Prostate gland (tissue), 2 donors: ENCODE measurements at regions not wholly inside any gene's neighbourhood (a gene's known extent, or its start where the extent isn't known, plus 50 kb on each side); places are given as distances from the start of the nearest gene placed in this dataset.

Experiments
- DNase-seq: peaks from one replicate; pipeline ENCODE4 v3.0.0-alpha.2; 2019; ENCODE audit warnings: low spot score
- H3K27ac ChIP-seq, 2 donors: fragments of 200-600 bp; sonication (generic); 2 replicates each; pipeline ENCODE4 v1.5.1; 2017 to 2019
- H3K27me3 ChIP-seq: fragments of 200-600 bp; sonication (generic); replicated peaks from 2 replicates; pipeline ENCODE4 v1.5.1; 2019; ENCODE audit not compliant: insufficient read depth
- H3K36me3 ChIP-seq, 2 donors: fragments of 200-600 bp; sonication (generic); 1 replicate in 1 of 2; 2 replicates in 1 of 2; pipeline versions ENCODE4 v1.5.1 to v1.8.1; 2017 to 2019
- H3K4me1 ChIP-seq: fragments of 200-600 bp; sonication (generic); replicated peaks from 2 replicates; pipeline ENCODE4 v1.5.1; 2019
- H3K4me3 ChIP-seq, 2 donors: fragments of 200-600 bp; sonication (generic); 2 replicates each; pipeline ENCODE4 v1.5.1; 2017 to 2019
- H3K9me3 ChIP-seq: fragments of 200-600 bp; sonication (generic); 2 replicates; pipeline ENCODE4 v1.5.1; 2017
- POLR2A ChIP-seq: fragments of 450-650 bp; IDR thresholded peaks from one replicate; pipeline ENCODE4 v1.6.1; 2016; ENCODE audit warnings: antibody characterized with exemption, mild to moderate bottlenecking
- POLR2AphosphoS5 ChIP-seq: sonication (generic); formaldehyde crosslinking; IDR thresholded peaks from one replicate; pipeline ENCODE4 v1.6.1; 2017; ENCODE audit warnings: antibody characterized with exemption
- WGBS: methylation state at CpG from one replicate; pipeline ENCODE4 v1.1.5; 2018; 5-methylcytosine and 5-hydroxymethylcytosine counted together
- intact Hi-C: fragments of 100-400 bp; cut with DNase I; formaldehyde crosslinking; loops from one replicate; pipeline ENCODE4 v1.14.2; 2022
- TF ChIP-seq, protein P1 (sequence below), 4 experiments: fragments of 200-600 bp in 2 of 4; fragments of 450-650 bp in 2 of 4; sonication (generic) in 2 of 4; IDR thresholded peaks; 1 replicate in 3 of 4; 2 replicates in 1 of 4; pipeline ENCODE4 v1.5.1; 2016 to 2019; ENCODE audit warnings: antibody characterized with exemption in 4 of 4, mild to moderate bottlenecking in 2 of 4, moderate library complexity in 2 of 4

DNA sequence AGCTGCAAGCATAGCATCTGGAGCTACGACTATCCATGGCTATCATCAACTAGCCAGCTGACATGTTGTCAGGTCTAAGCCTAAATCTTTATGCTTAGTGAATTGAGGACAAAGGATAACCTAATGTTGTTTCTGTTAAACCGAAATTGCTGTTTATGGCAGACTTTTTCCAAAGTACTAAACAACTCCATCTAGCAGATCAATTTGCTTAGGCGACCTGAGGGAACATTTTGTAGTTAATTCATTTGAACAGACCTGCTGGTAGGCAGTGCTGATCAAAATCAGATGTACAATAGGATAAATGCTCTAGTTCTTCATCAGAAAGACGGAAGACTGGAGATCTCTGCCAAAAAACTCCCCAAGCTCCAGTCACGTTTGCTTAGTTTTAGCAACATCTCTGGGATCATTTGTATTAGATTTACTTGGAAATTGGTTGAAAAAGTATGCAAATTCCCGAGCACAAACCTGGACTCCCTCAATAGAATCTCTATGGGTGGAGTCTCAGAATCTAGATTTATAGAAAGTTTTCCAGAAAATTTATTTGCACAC lies 301.6 kb upstream of the NRP1 start:
- 79% methylated on average over 6 of the region's 6 CpGs for WGBS
- H3K36me3 ChIP-seq, result no peaks in the 10 kb centered on the region
- intact Hi-C loops, result no loop called here
- no peaks in the 10 kb centered on the region for H3K4me1 ChIP-seq
- H3K27ac ChIP-seq, result no peak overlapping the region
- no peak for DNase-seq
- no peak overlapping the region for H3K4me3 ChIP-seq
- H3K27me3 ChIP-seq, result no peaks in the 10 kb centered on the region
- H3K9me3 ChIP-seq, result no peaks in the 10 kb centered on the region
- TF ChIP-seq, protein P1, sequence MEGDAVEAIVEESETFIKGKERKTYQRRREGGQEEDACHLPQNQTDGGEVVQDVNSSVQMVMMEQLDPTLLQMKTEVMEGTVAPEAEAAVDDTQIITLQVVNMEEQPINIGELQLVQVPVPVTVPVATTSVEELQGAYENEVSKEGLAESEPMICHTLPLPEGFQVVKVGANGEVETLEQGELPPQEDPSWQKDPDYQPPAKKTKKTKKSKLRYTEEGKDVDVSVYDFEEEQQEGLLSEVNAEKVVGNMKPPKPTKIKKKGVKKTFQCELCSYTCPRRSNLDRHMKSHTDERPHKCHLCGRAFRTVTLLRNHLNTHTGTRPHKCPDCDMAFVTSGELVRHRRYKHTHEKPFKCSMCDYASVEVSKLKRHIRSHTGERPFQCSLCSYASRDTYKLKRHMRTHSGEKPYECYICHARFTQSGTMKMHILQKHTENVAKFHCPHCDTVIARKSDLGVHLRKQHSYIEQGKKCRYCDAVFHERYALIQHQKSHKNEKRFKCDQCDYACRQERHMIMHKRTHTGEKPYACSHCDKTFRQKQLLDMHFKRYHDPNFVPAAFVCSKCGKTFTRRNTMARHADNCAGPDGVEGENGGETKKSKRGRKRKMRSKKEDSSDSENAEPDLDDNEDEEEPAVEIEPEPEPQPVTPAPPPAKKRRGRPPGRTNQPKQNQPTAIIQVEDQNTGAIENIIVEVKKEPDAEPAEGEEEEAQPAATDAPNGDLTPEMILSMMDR (IDR thresholded peaks at IDR 0.05), result no peak
- no peak for TF ChIP-seq POLR2AphosphoS5
- no peak for TF ChIP-seq POLR2A

DNA sequence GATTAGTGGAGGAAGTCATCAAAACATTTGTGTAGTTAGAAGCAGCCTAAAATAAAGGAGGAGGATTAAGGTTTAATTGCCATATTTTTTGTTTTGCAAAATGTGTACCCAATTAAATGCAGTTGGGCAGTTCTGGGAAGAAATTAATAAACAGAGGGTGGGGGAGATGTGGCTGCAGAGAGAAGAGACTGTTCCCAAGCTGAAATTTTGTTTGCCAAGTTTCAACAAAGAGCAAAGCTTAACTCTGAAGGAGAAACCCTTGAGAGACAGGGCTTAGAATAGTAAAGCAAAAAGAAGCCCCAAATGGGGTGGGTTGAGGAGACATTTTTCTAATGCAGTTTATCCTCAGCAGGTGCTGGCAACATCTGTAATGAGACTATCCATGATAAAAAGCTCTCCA lies 298.0 kb upstream of the NRP1 start:
- Histone ChIP-seq H3K4me1 (no peaks in the 10 kb centered on the region), H3K27me3 (no peaks in the 10 kb centered on the region), H3K9me3 (no peaks in the 10 kb centered on the region), H3K27ac (no peak overlapping the region), H3K36me3 (no peaks in the 10 kb centered on the region), H3K4me3 (no peak overlapping the region)
- intact Hi-C loops, result no loop called here
- peak; percentile 37 for TF ChIP-seq POLR2AphosphoS5
- TF ChIP-seq POLR2A, result no peak
- no peak for DNase-seq

DNA sequence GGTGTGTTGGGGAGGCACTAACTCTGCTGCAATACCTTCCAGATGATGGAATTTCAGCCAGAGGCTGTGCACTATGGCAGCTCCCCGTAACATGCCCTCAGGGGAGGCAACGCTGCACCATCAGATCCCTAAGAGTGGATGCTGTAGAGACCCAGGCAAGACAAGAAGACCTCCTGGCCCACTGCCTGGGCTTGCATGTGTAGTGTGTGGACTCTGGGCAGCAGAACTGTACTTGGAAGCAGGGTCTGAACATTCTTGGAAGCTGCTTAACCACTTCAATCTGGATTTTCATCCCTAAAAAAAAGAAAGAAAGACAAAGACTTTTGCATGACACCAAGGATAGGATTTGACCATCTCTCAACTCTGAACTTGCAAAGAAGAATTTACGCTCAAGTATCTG lies 297.5 kb upstream of the NRP1 start:
- H3K27ac ChIP-seq, result no peak overlapping the region
- no peaks in the 10 kb centered on the region for H3K36me3 ChIP-seq
- H3K4me1 ChIP-seq, result no peaks in the 10 kb centered on the region
- H3K4me3 ChIP-seq, result no peak overlapping the region
- H3K27me3 ChIP-seq, result no peaks in the 10 kb centered on the region
- TF ChIP-seq POLR2AphosphoS5 (no peak), POLR2A (no peak)
- TF ChIP-seq, protein P1 (IDR thresholded peaks at IDR 0.05), result no peak
- intact Hi-C loops, result no loop called here
- H3K9me3 ChIP-seq, result no peaks in the 10 kb centered on the region
- no peak for DNase-seq
- WGBS, result 68% methylated on average over 3 of the region's 3 CpGs

DNA sequence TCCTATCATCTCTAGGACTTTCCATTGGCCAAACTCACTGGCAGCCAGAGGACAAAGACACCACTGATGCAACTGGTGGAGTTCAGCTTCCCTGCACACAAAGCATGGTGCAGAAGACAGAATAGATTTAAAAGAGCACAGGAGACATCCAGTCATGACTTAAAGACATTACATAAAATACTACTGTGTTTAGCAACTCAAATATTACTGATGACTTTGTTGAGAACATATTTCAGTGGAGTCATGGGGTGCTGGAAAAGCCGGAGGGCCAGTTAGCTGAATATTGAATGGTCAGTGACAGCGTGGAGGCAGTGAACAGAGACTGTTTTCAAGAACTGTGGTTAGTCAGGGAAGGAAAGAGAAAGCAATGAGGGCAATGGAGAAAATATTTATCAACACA lies 296.3 kb upstream of the NRP1 start:
- no peaks in the 10 kb centered on the region for H3K4me1 ChIP-seq
- no peaks in the 10 kb centered on the region for H3K9me3 ChIP-seq
- H3K36me3 ChIP-seq, result no peaks in the 10 kb centered on the region
- no peaks in the 10 kb centered on the region for H3K27me3 ChIP-seq
- WGBS, result 98% methylated on average over 2 of the region's 2 CpGs
- intact Hi-C loops, result no loop called here
- H3K27ac ChIP-seq, result no peak overlapping the region
- no peak overlapping the region for H3K4me3 ChIP-seq
- TF ChIP-seq, protein P1 (IDR thresholded peaks at IDR 0.05), result no peak
- TF ChIP-seq POLR2A (no peak), POLR2AphosphoS5 (no peak)
- no peak for DNase-seq

DNA sequence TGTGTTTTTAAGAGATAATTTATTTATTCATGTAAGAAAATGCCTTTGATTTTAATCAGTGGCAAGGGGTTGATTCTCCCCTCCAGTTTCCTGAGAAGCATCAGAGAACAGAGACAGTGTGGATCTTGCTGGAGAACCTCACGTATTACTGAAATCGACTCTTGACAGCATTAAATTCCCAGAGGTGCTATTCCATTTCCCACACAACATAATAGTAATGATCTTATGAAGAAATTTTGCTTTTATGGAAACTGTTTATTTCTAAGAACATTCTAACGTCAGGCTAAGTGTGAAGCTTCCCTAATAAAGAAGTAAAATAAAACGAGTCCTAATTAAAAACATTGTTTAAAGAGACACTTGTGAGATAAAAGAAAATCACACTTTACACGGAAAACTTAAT lies 293.1 kb upstream of the NRP1 start:
- DNase-seq, result no peak
- Histone ChIP-seq H3K4me1 (no peaks in the 10 kb centered on the region), H3K36me3 (no peaks in the 10 kb centered on the region), H3K27ac (no peak overlapping the region), H3K4me3 (no peak overlapping the region), H3K27me3 (no peaks in the 10 kb centered on the region), H3K9me3 (no peaks in the 10 kb centered on the region)
- WGBS, result 64% methylated on average over 5 of the region's 5 CpGs
- intact Hi-C loops, result no loop called here
- TF ChIP-seq, protein P1 (IDR thresholded peaks at IDR 0.05), result no peak
- TF ChIP-seq POLR2AphosphoS5 (no peak), POLR2A (no peak)
